Mucosa of stomach (tissue), 1 donor: ENCODE measurements at regions not wholly inside any gene's neighbourhood (a gene's known extent, or its start where the extent isn't known, plus 50 kb on each side); places are given as distances from the start of the nearest gene placed in this dataset.

Source experiments
- H3K27me3 ChIP-seq: one replicate; pipeline ENCODE4 v1.7.0; 2013; ENCODE audit warnings: mild to moderate bottlenecking, low read length; ENCODE audit not compliant: control insufficient read depth, insufficient read depth
- H3K36me3 ChIP-seq: one replicate; pipeline ENCODE4 v1.7.0; 2013; ENCODE audit warnings: low read length; ENCODE audit not compliant: control insufficient read depth, insufficient read depth
- H3K4me1 ChIP-seq: one replicate; pipeline ENCODE4 v1.7.0; 2013; ENCODE audit warnings: mild to moderate bottlenecking, low read length; ENCODE audit not compliant: control insufficient read depth, insufficient read depth
- H3K4me3 ChIP-seq: one replicate; pipeline ENCODE4 v1.7.0; 2013; ENCODE audit warnings: low read length
- H3K9ac ChIP-seq: one replicate; pipeline ENCODE4 v1.7.0; 2013; ENCODE audit warnings: mild to moderate bottlenecking, low read length, moderate library complexity
- H3K9me3 ChIP-seq: one replicate; pipeline ENCODE4 v1.7.0; 2013; ENCODE audit warnings: mild to moderate bottlenecking, low read length, moderate library complexity; ENCODE audit not compliant: control insufficient read depth
- donor health status: Pancreatic carcinoma.

- H3K4me3 ChIP-seq, result no peak overlapping the region
- no peaks in the 10 kb centered on the region for H3K36me3 ChIP-seq
- no peak overlapping the region for H3K9ac ChIP-seq
- peaks cover 3% of the 10 kb centered on the region for H3K27me3 ChIP-seq
- peaks cover 26% of the 10 kb centered on the region for H3K4me1 ChIP-seq
- no peaks in the 10 kb centered on the region for H3K9me3 ChIP-seq
Observed at GRCh38 chr14:104359969-104360442, 219.6 kb upstream of the C14orf180 start.

DNA sequence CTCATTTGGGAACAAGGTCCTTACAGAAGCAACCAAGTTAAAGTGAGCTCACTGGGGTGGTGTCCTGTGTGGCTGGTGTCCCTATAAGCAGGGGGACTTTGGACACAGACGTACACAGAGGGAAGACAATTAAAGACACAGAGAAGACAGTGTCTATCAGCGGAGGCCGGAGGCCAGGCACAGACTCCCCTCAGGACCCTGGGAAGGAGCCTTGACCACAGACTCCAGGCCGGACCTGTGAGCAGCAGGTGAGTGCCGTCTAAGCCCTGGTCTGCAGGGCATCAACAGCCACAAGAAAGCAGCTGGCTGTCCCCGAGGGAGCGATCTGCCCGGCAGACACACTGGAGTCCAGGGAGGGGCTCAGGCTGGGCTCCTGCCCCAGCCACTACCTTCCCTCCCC lies 219.1 kb upstream of the C14orf180 start:
- Histone ChIP-seq H3K9ac (no peak overlapping the region), H3K4me1 (peaks cover 26% of the 10 kb centered on the region), H3K27me3 (peaks cover 3% of the 10 kb centered on the region), H3K9me3 (no peaks in the 10 kb centered on the region), H3K36me3 (no peaks in the 10 kb centered on the region), H3K4me3 (no peak overlapping the region)

GRCh38 chr14:104361101-104361591 lies 218.4 kb upstream of the C14orf180 start:
- Histone ChIP-seq H3K9ac (no peak overlapping the region), H3K9me3 (no peaks in the 10 kb centered on the region), H3K4me1 (peaks cover 26% of the 10 kb centered on the region), H3K4me3 (no peak overlapping the region), H3K27me3 (peaks cover 3% of the 10 kb centered on the region), H3K36me3 (no peaks in the 10 kb centered on the region)

DNA sequence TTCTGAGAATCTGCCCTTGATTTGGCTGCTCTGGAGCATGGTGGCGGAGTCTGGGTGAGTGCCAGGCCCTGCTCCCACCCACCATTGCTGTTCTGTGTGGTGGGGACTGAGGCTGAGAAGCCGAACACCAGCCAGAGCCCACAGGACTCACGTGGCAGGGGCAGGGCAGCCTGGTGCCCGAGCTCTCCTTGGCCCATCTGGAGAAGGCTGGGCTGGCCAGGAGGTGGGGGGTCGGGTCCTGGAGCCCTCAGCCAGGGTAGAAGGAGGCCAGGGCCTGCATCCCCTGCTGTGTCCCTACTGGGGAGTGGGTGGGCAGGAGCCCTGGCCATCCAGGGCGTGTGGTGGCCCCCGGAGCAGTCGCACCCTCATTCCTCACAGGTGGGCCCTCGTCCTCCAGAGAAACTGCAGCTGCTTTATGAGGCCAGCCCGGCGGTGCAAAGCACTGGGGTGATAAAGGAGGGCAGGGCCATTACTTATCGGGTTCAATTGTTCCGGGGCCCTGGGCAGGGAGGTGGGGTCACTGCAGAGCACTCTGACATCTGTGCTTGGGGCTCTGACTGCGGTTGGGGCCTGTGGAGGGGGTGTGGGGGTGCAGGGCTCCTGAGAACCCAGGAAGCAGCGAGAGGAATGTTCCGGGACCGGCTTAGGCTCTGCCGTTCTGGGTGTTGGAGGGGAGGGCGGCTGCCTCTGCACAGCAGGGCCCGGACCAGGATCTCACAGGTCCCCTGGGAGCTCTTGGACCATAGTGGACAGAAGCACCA lies 217.5 kb upstream of the C14orf180 start:
- H3K4me3 ChIP-seq, result no peak overlapping the region
- H3K4me1 ChIP-seq, result peaks cover 26% of the 10 kb centered on the region
- H3K9ac ChIP-seq, result no peak overlapping the region
- no peaks in the 10 kb centered on the region for H3K9me3 ChIP-seq
- peaks cover 3% of the 10 kb centered on the region for H3K27me3 ChIP-seq
- H3K36me3 ChIP-seq, result no peaks in the 10 kb centered on the region

- no peak overlapping the region for H3K9ac ChIP-seq
- H3K9me3 ChIP-seq, result no peaks in the 10 kb centered on the region
- H3K4me1 ChIP-seq, result peaks cover 26% of the 10 kb centered on the region
- H3K36me3 ChIP-seq, result no peaks in the 10 kb centered on the region
- H3K4me3 ChIP-seq, result no peak overlapping the region
- H3K27me3 ChIP-seq, result peaks cover 3% of the 10 kb centered on the region
Observed at GRCh38 chr14:104362761-104363605, 216.6 kb upstream of the C14orf180 start.

DNA sequence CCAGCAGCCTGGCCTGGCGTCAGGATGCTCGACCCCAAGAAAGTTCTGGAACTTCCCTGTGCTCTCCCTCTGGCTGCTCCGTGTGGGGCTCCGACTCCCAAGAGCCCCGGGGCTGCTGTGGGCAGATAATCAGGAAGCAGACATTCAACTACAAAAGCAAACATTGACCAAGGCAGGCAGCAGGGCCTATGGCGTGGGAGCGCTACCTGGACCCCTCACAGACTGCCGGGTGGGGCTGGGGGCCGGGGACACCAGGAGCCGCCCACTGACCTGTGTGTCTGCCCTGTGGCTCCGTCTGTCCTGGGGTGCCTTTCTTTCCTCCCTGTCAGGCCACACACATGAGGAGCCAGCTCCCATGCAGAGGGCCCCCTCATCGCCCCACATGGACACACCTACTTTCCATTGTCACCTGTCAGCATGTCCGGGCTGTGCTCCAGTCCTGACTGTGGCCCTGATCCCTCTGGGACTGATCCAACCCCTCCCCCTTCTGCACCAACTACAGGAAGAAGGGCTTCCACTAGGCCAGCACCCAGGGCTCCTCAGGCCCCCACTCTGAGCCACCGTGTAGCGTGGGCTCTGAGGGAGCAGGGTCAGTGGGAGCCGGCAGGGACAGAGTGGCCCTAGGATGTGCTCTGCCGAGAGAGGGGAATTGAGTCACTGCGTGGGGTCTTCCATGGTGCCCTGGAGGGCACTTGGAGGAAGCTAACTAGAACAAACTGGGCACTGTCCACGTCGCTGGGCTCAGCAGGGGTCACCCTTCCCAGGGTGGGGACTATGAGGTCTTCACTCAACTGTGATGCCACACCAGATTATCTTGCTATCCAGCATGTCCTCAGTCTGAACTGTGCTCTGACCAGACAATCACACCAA lies 215.4 kb upstream of the C14orf180 start:
- H3K4me1 ChIP-seq, result peaks cover 26% of the 10 kb centered on the region
- no peak overlapping the region for H3K4me3 ChIP-seq
- H3K36me3 ChIP-seq, result no peaks in the 10 kb centered on the region
- H3K27me3 ChIP-seq, result peaks cover 3% of the 10 kb centered on the region
- no peak overlapping the region for H3K9ac ChIP-seq
- H3K9me3 ChIP-seq, result no peaks in the 10 kb centered on the region

GRCh38 chr14:104364830-104365229 lies 214.7 kb upstream of the C14orf180 start:
- no peaks in the 10 kb centered on the region for H3K36me3 ChIP-seq
- H3K4me1 ChIP-seq, result peaks cover 26% of the 10 kb centered on the region
- H3K9me3 ChIP-seq, result no peaks in the 10 kb centered on the region
- peaks cover 9% of the 10 kb centered on the region for H3K27me3 ChIP-seq
- no peak overlapping the region for H3K9ac ChIP-seq
- no peak overlapping the region for H3K4me3 ChIP-seq

DNA sequence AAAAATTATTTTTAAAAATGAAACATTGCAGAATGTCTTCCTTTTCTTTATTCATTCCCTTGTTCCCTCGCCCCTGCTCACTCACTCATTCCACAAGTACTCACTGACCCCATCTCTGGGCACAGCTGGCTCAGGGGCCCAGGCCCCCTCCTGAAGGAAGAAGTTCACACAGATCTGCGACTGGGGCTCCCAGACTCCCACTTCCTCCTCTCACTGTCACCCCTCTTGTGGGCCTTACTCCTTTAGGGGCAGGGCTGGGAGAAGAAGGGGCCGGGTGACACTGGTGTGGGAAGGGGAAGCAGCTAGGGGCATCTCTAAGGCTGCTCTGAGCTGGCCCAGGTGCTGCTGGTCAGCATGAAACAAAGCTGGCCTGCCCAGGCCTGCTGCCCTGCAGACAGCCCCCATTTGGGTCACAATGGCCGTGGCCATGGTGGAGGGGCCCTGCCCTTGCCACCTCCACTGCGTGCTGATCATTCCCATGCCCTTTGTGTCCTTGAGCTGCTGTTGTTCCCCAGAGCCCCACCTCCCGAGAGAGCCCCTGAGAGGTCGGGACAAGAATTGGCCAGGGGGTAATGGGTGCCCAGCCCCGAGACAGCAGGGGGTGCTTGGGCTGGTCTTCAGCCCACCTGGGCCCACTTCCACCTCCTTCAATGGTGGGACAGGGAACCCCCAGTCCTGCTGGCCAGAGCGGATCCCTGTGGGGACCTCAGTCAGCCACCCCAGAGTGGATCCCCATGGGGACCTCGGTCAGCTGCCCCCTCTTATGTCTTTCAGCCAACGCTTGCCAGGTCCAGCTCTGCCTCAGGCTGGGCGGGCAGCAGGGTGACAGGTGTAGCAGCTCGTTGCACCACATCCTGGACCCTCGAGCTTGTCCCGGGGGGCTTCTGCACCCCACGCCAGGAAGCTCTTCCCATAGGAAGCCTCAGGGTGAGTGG lies 212.4 kb upstream of the C14orf180 start:
- H3K9ac ChIP-seq, result no peak overlapping the region
- peaks cover 21% of the 10 kb centered on the region for H3K4me1 ChIP-seq
- no peaks in the 10 kb centered on the region for H3K36me3 ChIP-seq
- no peaks in the 10 kb centered on the region for H3K9me3 ChIP-seq
- H3K4me3 ChIP-seq, result no peak overlapping the region
- H3K27me3 ChIP-seq, result peaks cover 14% of the 10 kb centered on the region

DNA sequence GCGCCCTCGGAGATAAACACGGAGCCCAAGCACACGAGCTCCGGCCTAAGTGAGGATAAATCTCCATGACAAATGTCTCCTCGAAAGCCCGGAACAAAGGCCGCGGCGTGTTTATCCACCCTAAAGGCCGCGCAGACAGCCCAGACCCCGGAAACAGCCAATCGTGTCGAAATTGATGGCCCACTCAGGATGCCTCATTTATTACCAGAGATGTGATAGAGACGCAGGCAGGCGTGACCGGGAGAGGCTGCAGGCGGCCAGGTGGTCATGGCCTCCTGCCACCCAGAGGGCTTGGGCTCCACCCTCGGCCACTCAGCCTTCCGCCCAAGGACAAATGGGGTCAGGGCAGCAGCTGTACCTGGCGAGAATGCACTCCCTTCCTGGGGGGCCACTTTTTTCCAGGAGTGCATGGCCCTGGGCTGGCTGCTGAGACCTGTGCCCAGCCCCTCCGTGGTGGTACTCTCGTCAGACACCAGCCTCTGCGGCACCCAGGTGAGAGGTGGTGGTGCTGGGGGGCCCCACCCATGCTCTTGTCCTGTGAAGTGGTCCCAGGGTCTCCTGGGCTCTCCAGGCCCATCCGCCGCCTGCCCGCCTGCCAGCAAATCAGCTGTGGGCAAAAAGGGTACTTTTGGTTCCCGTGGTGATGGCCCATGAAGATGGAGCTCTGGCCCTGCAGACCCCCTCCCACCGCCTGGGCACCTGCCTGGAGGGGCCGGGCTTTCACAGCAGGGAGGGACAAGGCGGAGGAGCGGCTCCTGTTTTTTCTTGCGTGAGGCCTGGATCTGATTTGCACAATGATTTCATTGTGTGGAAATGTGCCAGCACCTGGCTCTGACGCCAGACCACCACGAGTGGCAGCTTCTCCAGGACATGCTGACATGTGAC lies 211.5 kb upstream of the C14orf180 start:
- H3K4me1 ChIP-seq, result peaks cover 11% of the 10 kb centered on the region
- H3K9me3 ChIP-seq, result no peaks in the 10 kb centered on the region
- no peak overlapping the region for H3K4me3 ChIP-seq
- peaks cover 18% of the 10 kb centered on the region for H3K27me3 ChIP-seq
- H3K9ac ChIP-seq, result no peak overlapping the region
- H3K36me3 ChIP-seq, result no peaks in the 10 kb centered on the region

DNA sequence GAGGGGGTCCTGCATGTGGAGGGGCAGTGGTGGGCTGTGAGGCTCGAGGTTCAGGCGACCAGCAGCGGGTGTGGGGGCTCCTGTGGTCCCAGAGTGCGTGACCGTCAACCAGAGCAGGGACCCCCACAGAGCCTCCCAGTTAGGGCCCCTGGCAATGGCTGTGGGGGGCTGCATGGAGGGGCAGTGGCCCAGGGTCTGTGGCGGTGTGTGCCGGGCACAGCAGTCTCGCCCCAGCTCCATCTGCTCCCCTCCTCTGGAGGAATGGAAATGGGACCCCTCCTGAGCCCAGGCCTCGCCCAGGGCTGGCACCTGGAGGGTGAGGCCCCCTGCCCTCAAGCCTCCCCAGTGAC lies 210.8 kb upstream of the C14orf180 start:
- Histone ChIP-seq H3K4me1 (peaks cover 5% of the 10 kb centered on the region), H3K9me3 (no peaks in the 10 kb centered on the region), H3K4me3 (no peak overlapping the region), H3K36me3 (no peaks in the 10 kb centered on the region), H3K27me3 (peaks cover 18% of the 10 kb centered on the region), H3K9ac (no peak overlapping the region)
